SHP77 treated with DMSO at 0.1 percent for 48 hours (cell line): ENCODE measurements at regions not wholly inside any gene's neighbourhood (a gene's known extent, or its start where the extent isn't known, plus 50 kb on each side); places are given as distances from the start of the nearest gene placed in this dataset.

ENCODE experiments used
- DNase-seq: peaks from one replicate; lab custom pipeline; 2025; lab: John Stamatoyannopoulos, UW

- no peak for DNase-seq
Observed at GRCh38 chr4:37073226-37073840, 171.2 kb upstream of the NWD2 start.

- DNase-seq, result no peak
Observed at GRCh38 chr4:37082912-37083311, 161.6 kb upstream of the NWD2 start.

GRCh38 chr4:37095925-37096324 is 148.6 kb upstream of the NWD2 start:
- no peak for DNase-seq

- no peak for DNase-seq
Observed at GRCh38 chr4:37101182-37101581, 143.4 kb upstream of the NWD2 start.

GRCh38 chr4:37101686-37102085 is 142.9 kb upstream of the NWD2 start:
- DNase-seq, result no peak

- no peak for DNase-seq
Observed at GRCh38 chr4:37109756-37110155, 134.8 kb upstream of the NWD2 start.

GRCh38 chr4:37124800-37125199 is 119.7 kb upstream of the NWD2 start:
- DNase-seq, result no peak

- no peak for DNase-seq
Observed at GRCh38 chr4:37126051-37126450, 118.5 kb upstream of the NWD2 start.

- DNase-seq, result no peak
Observed at GRCh38 chr4:37130465-37130864, 114.1 kb upstream of the NWD2 start.

GRCh38 chr4:37132351-37132974 is 112.1 kb upstream of the NWD2 start:
- no peak for DNase-seq

GRCh38 chr4:37132975-37133360 is 111.6 kb upstream of the NWD2 start:
- no peak for DNase-seq

- no peak for DNase-seq
Observed at GRCh38 chr4:37138019-37138653, 106.4 kb upstream of the NWD2 start.

- DNase-seq, result no peak
Observed at GRCh38 chr4:37138789-37139188, 105.8 kb upstream of the NWD2 start.

- DNase-seq, result no peak
Observed at GRCh38 chr4:37139987-37140386, 104.6 kb upstream of the NWD2 start.

GRCh38 chr4:37146260-37146659 is 98.3 kb upstream of the NWD2 start:
- no peak for DNase-seq

GRCh38 chr4:37157476-37158167 is 86.9 kb upstream of the NWD2 start:
- DNase-seq, result no peak

- DNase-seq, result no peak
Observed at GRCh38 chr4:37160653-37161052, 83.9 kb upstream of the NWD2 start.

GRCh38 chr4:37165844-37166243 is 78.7 kb upstream of the NWD2 start:
- no peak for DNase-seq

- no peak for DNase-seq
Observed at GRCh38 chr4:37169956-37170355, 74.6 kb upstream of the NWD2 start.

- no peak for DNase-seq
Observed at GRCh38 chr4:37188100-37188499, 56.4 kb upstream of the NWD2 start.
